ENCODE measurements at regions not wholly inside any gene's neighbourhood (a gene's known extent, or its start where the extent isn't known, plus 50 kb on each side); places are given as distances from the start of the nearest gene placed in this dataset.

DNA sequence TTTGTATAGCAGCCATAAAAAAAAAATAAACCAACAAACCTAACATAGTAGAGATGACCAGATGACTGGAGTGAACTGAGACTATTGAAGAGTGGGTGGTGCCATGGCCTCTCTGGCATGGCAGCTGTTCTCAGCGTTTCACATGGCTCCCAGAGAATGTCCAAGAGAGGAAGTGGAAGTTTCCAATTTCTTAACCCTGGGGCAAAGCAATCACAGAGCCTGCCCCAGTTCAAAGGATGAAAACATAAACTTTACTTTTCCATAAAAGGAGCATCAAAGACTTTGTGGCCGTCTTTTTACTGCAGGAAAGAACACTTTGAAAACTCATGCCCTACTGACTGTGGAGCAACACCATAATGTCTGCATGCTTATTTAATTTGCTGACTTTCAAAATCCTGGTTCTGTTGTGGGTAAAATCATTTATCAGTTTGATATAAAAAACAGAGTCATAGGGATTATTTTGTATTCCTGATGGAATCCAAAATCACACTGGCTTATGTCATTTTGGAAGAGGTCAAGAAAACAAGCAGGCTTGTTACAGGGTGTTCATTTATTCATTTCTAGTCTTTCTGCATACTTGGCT is 165.4 kb downstream of the SLC35B3 start:
- no peak overlapping the region for H3K4me3 ChIP-seq (ENCODE audit: low read depth, low read length)
- in situ Hi-C loops (cut with HindIII; ENCODE audit: low sequenced_read_pairs): no loop called here
- DNase-seq (ENCODE audit: low read depth, low spot score): no peak
- TF ChIP-seq, protein P1, sequence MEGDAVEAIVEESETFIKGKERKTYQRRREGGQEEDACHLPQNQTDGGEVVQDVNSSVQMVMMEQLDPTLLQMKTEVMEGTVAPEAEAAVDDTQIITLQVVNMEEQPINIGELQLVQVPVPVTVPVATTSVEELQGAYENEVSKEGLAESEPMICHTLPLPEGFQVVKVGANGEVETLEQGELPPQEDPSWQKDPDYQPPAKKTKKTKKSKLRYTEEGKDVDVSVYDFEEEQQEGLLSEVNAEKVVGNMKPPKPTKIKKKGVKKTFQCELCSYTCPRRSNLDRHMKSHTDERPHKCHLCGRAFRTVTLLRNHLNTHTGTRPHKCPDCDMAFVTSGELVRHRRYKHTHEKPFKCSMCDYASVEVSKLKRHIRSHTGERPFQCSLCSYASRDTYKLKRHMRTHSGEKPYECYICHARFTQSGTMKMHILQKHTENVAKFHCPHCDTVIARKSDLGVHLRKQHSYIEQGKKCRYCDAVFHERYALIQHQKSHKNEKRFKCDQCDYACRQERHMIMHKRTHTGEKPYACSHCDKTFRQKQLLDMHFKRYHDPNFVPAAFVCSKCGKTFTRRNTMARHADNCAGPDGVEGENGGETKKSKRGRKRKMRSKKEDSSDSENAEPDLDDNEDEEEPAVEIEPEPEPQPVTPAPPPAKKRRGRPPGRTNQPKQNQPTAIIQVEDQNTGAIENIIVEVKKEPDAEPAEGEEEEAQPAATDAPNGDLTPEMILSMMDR (IDR thresholded peaks at IDR 0.05; ENCODE audit: low read depth, low read length): no peak

GRCh38 chr6:8269094-8269493 is 166.3 kb downstream of the SLC35B3 start:
- H3K4me3 ChIP-seq (ENCODE audit: low read depth, low read length): no peak overlapping the region
- TF ChIP-seq, protein P1 (IDR thresholded peaks at IDR 0.05; ENCODE audit: low read depth, low read length): no peak
- no peak for DNase-seq (ENCODE audit: low read depth, low spot score)
- in situ Hi-C loops (cut with HindIII; ENCODE audit: low sequenced_read_pairs): no loop called here

DNA sequence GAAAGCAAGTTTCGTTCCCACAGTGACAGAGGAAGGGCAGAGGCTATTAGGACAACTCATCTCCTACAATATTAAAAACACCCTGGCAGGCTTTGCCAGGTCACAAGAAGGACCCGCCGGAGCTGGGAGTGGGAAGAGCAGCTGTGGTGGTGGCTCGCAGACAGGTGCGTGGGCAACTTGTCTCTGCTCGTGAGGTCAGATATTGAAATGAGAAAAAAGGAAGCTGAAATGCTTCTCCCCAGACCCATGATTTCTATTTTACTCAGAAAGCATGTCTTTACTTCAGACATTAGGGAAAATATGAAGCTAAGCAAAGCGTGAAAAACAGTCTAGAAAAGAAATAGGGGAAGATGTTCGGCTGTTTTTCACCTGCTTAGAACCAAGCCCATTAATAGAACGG is 166.3 kb upstream of the EEF1E1 start:
- in situ Hi-C loops (cut with HindIII; ENCODE audit: low sequenced_read_pairs): no loop called here

GRCh38 chr6:8268156-8268555 is 165.8 kb upstream of the EEF1E1 start:
- TF ChIP-seq, protein P1 (IDR thresholded peaks at IDR 0.05; ENCODE audit: low read depth, low read length): no peak
- DNase-seq (ENCODE audit: low read depth, low spot score): no peak
- no peak overlapping the region for H3K4me3 ChIP-seq (ENCODE audit: low read depth, low read length)
- in situ Hi-C loops (cut with HindIII; ENCODE audit: low sequenced_read_pairs): no loop called here

More for the DNA sequence above, 166.3 kb upstream of the EEF1E1 start:
- DNase-seq (ENCODE audit: low read depth, low spot score): no peak
- no peak overlapping the region for H3K4me3 ChIP-seq (ENCODE audit: low read depth, low read length)
- TF ChIP-seq, protein P1 (IDR thresholded peaks at IDR 0.05; ENCODE audit: low read depth, low read length): no peak

- no peak for DNase-seq (ENCODE audit: low read depth, low spot score)
- TF ChIP-seq, protein P1 (IDR thresholded peaks at IDR 0.05; ENCODE audit: low read depth, low read length): no peak
- no peak overlapping the region for H3K4me3 ChIP-seq (ENCODE audit: low read depth, low read length)
- in situ Hi-C loops (cut with HindIII; ENCODE audit: low sequenced_read_pairs): no loop called here
Measured at GRCh38 chr6:8260610-8261009, 158.3 kb upstream of the EEF1E1 start.

DNA sequence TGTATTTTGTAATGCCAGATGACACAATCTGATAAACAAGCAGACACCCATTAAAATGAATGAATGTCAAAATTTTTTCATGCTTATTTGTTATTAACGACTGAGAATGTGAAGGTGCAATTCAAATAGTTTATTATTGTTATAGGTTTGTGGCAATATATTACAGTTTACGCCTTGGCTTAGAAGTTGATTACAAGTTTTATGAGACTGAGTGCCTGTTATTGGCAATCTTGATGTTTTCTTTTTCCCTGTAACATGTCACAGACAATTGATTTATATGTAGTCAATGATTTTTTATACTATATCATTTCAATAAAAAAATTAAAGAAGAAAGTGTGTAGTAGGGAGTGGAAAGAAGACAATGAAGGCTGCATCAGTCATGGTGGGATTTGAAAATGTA is 144.1 kb upstream of the EEF1E1 start:
- TF ChIP-seq, protein P1 (IDR thresholded peaks at IDR 0.05; ENCODE audit: low read depth, low read length): no peak
- in situ Hi-C loops (cut with HindIII; ENCODE audit: low sequenced_read_pairs): no loop called here
- DNase-seq (ENCODE audit: low read depth, low spot score): no peak
- no peak overlapping the region for H3K4me3 ChIP-seq (ENCODE audit: low read depth, low read length)
